ENCODE measurements at regions not wholly inside any gene's neighbourhood (a gene's known extent, or its start where the extent isn't known, plus 50 kb on each side); places are given as distances from the start of the nearest gene placed in this dataset.

- DNase-seq (ENCODE audit: low read depth) = no peak
Measured at GRCh38 chr20:37598100-37598543, 70.4 kb upstream of the BLCAP start.

GRCh38 chr20:37596890-37597536 lies 69.3 kb upstream of the BLCAP start:
- DNase-seq (ENCODE audit: low read depth) = no peak

GRCh38 chr20:37596168-37596567 lies 68.5 kb upstream of the BLCAP start:
- no peak for DNase-seq (ENCODE audit: low read depth)

DNA sequence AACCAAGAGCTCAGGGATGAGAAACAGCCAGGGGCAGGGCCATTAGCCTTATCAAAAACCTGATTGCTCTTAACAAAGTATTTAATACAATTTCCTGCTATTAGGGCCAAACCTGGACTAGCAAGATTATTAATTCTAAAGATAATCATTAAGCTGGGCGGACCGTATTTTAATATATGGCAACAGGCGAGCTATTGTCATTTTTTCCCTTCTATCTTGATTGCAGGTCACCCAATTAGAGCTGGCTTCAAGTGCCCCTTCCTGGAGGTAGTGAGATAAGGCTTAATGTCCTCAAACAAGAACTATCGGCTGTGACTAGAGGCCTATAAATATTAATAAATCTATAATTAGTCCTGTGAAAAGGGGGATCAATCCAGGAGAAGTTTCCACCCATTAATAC lies 66.0 kb upstream of the BLCAP start:
- no peak for DNase-seq (ENCODE audit: low read depth)

GRCh38 chr20:37590938-37591490 lies 63.3 kb upstream of the BLCAP start:
- no peak for DNase-seq (ENCODE audit: low read depth)

- no peak for DNase-seq (ENCODE audit: low read depth)
Measured at GRCh38 chr20:37586078-37586477, 58.4 kb upstream of the BLCAP start.

GRCh38 chr20:37584238-37584807 lies 56.6 kb upstream of the BLCAP start:
- no peak for DNase-seq (ENCODE audit: low read depth)

DNA sequence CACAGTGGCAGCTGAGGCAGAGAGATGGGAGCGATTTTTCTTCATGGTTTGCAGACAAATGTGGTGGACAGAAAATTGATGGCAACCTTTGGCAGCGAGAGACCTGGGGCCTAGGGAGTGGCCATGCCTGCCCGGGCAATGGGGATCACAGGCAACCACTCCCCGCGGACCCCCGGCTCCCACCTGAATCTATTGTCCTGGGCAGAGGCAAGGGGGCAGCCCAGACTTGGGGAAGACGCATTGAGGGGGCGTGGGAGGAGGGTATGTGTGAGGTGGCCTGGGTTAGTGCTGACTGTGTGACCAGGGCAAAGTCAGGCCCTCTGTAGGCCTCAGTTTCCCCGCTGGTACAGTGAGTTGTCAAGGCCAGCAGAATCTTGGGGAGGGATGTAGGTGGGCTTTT lies 53.6 kb upstream of the BLCAP start:
- no peak for DNase-seq (ENCODE audit: low read depth)

DNA sequence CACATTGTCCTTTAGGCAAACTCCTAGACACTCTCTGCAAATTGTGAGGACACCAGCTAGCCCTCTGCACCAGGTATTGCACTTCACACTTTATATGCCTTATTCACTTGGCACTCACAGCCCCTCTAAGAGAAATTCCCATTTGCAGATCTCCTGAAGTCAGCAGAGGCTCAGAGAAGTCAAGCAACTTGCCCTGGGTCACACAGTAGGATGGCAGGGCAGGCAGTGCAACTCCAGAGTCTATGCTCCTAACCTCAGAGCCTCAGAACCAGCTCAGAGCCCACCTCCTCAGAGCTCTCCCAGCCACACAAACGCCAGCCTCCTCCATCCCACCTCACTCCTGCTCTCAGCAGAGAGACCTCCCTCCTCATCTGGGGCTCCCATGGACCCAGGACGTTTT lies 52.4 kb upstream of the BLCAP start:
- DNase-seq (ENCODE audit: low read depth) = no peak

DNA sequence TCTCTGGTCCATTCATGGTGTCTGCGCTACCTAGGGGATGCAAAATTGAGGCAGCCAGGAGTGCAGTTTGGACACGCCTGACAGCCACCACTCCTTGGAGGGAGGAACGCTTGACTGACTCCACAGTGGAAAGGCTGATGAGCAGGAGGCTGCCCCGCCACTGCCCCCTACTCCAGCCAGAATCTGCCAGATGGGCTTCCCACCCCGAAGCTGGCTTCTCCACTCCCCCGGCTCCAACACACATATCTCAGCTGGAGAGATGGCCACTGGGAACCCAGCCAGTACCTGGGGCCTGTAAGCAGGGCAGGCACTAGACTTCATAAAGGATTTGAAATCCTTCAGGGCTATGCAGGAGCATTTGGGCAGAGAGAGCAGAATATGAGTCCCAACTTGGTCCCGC lies 51.4 kb upstream of the BLCAP start:
- no peak for DNase-seq (ENCODE audit: low read depth)

DNA sequence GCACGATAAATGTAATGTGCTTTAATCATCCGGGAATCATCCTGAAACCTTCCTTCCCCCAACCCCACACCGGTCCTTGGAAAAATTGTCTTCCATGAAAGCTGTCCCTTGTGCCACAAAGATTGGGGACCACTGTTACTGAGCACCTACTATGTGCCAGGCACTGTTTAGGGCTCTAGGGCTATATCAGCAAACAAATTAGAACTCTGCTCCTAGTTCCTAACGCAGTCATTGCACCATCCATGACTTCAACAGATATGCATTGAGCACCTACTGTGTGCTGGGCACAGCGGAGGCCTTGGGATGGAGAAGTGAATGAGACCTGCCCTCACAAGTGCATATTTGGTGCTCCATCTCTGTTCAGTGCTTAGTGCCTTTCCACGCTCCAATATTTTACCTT lies 50.3 kb upstream of the BLCAP start:
- no peak for DNase-seq (ENCODE audit: low read depth)
